ENCODE measurements at regions not wholly inside any gene's neighbourhood (a gene's known extent, or its start where the extent isn't known, plus 50 kb on each side); places are given as distances from the start of the nearest gene placed in this dataset.

GRCh38 chr7:378041-378420, 88.1 kb downstream of the FOXL3 start:
- Histone ChIP-seq H3K36me3 (ENCODE audit: low read depth) (no peaks in the 10 kb centered on the region), H3K9me3 (no peaks in the 10 kb centered on the region), H3K4me1 (ENCODE audit: low read depth) (peaks cover 12% of the 10 kb centered on the region), H3K4me3 (no peak overlapping the region)
- intact Hi-C loops (cut with DNase I, micrococcal nuclease) = no loop called here
- no peak for ATAC-seq
- TF ChIP-seq, protein P1, sequence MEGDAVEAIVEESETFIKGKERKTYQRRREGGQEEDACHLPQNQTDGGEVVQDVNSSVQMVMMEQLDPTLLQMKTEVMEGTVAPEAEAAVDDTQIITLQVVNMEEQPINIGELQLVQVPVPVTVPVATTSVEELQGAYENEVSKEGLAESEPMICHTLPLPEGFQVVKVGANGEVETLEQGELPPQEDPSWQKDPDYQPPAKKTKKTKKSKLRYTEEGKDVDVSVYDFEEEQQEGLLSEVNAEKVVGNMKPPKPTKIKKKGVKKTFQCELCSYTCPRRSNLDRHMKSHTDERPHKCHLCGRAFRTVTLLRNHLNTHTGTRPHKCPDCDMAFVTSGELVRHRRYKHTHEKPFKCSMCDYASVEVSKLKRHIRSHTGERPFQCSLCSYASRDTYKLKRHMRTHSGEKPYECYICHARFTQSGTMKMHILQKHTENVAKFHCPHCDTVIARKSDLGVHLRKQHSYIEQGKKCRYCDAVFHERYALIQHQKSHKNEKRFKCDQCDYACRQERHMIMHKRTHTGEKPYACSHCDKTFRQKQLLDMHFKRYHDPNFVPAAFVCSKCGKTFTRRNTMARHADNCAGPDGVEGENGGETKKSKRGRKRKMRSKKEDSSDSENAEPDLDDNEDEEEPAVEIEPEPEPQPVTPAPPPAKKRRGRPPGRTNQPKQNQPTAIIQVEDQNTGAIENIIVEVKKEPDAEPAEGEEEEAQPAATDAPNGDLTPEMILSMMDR (IDR thresholded peaks at IDR 0.05) = no peak
- peak in 1 of 3 donors; percentile 14 for DNase-seq

GRCh38 chr7:378551-379455, 88.8 kb downstream of the FOXL3 start:
- peak; percentile 71 to 79 (median 79) for DNase-seq
- ATAC-seq = peak; percentile 91
- H3K4me3 ChIP-seq = no peak overlapping the region

DNA sequence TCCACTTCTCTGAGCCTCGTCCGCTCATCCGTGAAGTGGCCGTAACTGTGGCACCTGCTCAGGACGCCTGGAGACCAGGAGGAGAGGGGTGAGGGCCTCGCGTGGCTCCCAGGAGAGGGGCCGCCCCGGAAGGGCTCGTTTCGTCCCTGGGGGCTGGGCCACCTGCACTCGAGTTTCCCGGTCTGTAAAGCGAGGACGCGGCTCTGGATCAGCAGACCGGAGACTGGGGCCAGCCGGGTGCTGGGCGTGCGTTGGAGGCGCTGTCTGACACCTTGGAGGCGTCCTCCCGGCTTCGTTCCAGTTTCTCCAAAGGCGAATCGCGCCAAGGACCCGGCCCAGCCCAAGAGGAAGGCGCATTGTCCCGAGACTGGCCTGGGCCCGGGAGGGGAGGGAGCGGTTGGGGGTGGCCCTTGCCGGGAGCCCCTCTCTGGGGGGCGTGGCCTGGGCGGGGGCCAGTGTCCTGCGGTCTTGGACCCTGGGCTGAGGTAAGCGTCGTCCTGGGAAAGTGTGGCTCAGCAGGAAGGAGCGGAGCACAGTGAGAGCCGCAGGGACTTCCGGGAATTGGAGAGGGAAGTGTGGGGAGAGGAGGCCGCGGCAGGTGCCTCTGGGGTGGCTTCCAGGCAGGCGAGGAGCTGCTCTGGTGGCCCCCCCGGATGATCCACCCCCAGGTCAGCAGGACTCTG, 89.6 kb downstream of the FOXL3 start:
- Histone ChIP-seq H3K36me3 (ENCODE audit: low read depth) (no peaks in the 10 kb centered on the region), H3K4me3 (no peak overlapping the region), H3K4me1 (ENCODE audit: low read depth) (peaks cover 6% of the 10 kb centered on the region), H3K9me3 (peaks cover 10% of the 10 kb centered on the region)
- ATAC-seq = peak; percentile 59
- TF ChIP-seq, protein P1 (IDR thresholded peaks at IDR 0.05) = no peak
- intact Hi-C loops (cut with DNase I, micrococcal nuclease) = no loop called here
- DNase-seq = peak in 1 of 3 donors; percentile 44

More at GRCh38 chr7:378551-379455, 88.8 kb downstream of the FOXL3 start:
- H3K4me1 ChIP-seq (ENCODE audit: low read depth) = peaks cover 6% of the 10 kb centered on the region
- TF ChIP-seq, protein P1 (IDR thresholded peaks at IDR 0.05) = no peak
- peaks cover 3% of the 10 kb centered on the region for H3K9me3 ChIP-seq
- intact Hi-C loops (cut with DNase I, micrococcal nuclease) = no loop called here
- H3K36me3 ChIP-seq (ENCODE audit: low read depth) = no peaks in the 10 kb centered on the region

DNA sequence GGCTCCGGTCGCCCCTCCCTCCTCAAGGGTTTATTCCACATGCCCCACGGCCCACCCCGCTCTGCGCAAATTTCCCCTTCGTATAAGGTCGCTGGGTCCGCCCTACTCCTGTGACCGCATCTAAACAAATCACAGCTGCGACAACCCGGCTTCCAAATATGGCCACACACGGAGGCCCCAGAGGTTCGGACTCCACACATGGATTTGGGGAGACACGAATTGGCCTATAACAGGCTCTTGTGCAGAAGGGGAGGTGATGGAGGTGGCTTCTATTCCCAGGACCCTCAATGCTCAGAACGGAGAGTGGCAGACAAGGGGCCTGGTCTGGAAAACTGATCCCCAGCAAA, 90.1 kb downstream of the FOXL3 start:
- ATAC-seq (no peak), DNase-seq (peak in 1 of 3 donors; percentile 9)
- Histone ChIP-seq H3K4me1 (ENCODE audit: low read depth) (peaks cover 6% of the 10 kb centered on the region), H3K4me3 (no peak overlapping the region), H3K36me3 (ENCODE audit: low read depth) (no peaks in the 10 kb centered on the region), H3K9me3 (peaks cover 10% of the 10 kb centered on the region)
- TF ChIP-seq, protein P1 (IDR thresholded peaks at IDR 0.05) = no peak
- intact Hi-C loops (cut with DNase I, micrococcal nuclease) = no loop called here

- peak in 1 of 3 donors; percentile 24 for DNase-seq
- TF ChIP-seq, protein P1 (IDR thresholded peaks at IDR 0.05) = no peak
- intact Hi-C loops (cut with DNase I, micrococcal nuclease) = no loop called here
Measured at GRCh38 chr7:380711-381210, 90.8 kb downstream of the FOXL3 start.

More at GRCh38 chr7:380711-381210, 90.8 kb downstream of the FOXL3 start:
- Histone ChIP-seq H3K4me3 (no peak overlapping the region), H3K4me1 (ENCODE audit: low read depth) (peaks cover 6% of the 10 kb centered on the region), H3K36me3 (ENCODE audit: low read depth) (no peaks in the 10 kb centered on the region), H3K9me3 (peaks cover 10% of the 10 kb centered on the region)
- ATAC-seq = no peak

Measured in mucosa of descending colon (tissue), 3 donors.